ENCODE measurements at regions not wholly inside any gene's neighbourhood (a gene's known extent, or its start where the extent isn't known, plus 50 kb on each side); places are given as distances from the start of the nearest gene placed in this dataset.

GRCh38 chr1:192497214-192497794 is 78.3 kb upstream of the RGS1 start:
- TF ChIP-seq CTCF (IDR thresholded peaks at IDR 0.05 in 2 of 3, conservative IDR thresholded peaks at IDR 0.05 in 1 of 3; ENCODE audit: control insufficient read depth in 2 of 3, extremely low read depth in 1 of 3, insufficient read depth in 1 of 3, low read depth in 3 of 3, low read length in 3 of 3) (no peak), ZNF384 (IDR thresholded peaks at IDR 0.05; ENCODE audit: borderline replicate concordance, low read depth, low read length) (no peak), EGR1 (IDR thresholded peaks at IDR 0.05; ENCODE audit: borderline replicate concordance in 1 of 2, low read depth in 2 of 2, low read length in 2 of 2) (no peak), ASH2L (IDR thresholded peaks at IDR 0.05; ENCODE audit: borderline replicate concordance, low read depth) (no peak), MXI1 (IDR thresholded peaks at IDR 0.05; ENCODE audit: low read depth, low read length) (no peak), POLR2A (IDR thresholded peaks at IDR 0.05; ENCODE audit: low read depth, low read length) (no peak), POLR2AphosphoS5 (IDR thresholded peaks at IDR 0.05; ENCODE audit: low read length) (no peak)
